SKM-1 (cell line): ENCODE measurements at regions not wholly inside any gene's neighbourhood (a gene's known extent, or its start where the extent isn't known, plus 50 kb on each side); places are given as distances from the start of the nearest gene placed in this dataset.
A peak's percentile ranks its signal among the peaks of the same experiment; 100 is the strongest.

Experiments used
- DNase-seq: peaks from one replicate; lab custom pipeline; 2025; ENCODE audit not compliant: unreplicated experiment; lab: John Stamatoyannopoulos, UW

DNA sequence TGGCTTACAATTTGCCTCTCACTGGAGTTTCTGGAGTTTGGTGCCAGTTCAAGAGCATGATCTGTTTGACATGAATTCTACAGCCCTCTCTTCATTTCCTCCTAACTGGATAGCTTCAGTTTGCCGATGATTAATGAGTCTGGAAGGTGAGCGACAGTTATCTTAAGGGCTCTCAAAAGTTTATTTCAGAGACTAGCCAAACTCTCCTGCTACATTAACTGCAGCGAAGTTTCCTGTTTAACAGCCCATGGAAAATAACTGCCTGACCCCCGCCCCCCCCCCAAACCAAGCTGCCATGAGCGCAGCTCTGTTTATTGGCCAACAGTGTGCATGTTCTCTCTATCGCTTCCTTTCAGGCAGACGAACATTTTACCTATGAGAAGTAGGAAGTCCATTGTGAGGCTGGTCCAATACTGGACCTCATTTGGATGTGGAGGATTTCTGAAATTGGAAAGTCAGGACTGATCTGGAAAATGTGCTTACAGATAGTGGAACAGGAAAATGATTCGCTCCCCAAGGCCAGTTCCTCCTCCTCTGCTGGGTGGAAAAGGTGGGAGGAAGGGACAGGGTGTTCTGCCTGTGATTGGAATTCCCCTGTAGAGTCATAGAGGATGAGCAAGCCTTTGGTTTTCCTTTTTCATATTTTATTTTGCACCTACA, 522.2 kb upstream of the JAG1 start:
- DNase-seq, result no peak

DNA sequence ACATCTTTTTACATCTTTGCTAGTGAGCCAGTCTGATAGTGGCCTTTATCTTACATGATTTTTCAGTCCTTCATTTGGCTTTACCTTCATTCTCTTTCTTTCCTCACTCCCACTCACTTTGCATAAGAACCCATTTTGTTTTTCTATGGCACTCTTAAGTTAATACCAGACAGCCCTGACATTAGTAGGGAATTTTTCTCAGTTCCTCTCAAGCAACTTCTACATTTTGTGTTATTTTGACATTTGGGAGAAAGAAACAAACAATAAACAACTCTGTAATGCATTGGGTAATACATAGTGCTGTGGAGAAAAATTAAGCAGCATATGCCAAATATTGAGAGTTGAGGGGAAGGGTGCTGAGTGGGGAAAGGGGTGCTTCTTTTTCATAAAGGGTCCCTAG, 524.1 kb upstream of the JAG1 start:
- no peak for DNase-seq

DNA sequence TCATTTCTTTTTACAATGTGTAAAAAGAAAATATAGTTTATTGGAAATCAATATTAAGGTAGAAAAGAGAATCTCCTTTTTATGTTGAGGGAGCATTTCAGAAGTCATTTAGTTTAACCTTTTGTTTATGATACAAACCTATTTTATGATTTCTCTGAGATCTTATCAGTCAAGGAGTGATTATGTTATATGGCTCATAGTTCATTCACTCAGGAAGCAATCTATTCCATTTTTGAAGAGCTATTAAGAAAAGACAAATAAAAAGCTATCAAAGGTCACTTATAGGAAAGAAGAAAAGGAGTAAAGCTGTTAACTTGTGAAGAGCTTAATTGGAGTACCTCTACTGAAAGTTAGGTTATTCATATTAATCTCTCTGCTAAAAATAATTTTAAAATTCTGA, 526.6 kb upstream of the JAG1 start:
- no peak for DNase-seq

DNA sequence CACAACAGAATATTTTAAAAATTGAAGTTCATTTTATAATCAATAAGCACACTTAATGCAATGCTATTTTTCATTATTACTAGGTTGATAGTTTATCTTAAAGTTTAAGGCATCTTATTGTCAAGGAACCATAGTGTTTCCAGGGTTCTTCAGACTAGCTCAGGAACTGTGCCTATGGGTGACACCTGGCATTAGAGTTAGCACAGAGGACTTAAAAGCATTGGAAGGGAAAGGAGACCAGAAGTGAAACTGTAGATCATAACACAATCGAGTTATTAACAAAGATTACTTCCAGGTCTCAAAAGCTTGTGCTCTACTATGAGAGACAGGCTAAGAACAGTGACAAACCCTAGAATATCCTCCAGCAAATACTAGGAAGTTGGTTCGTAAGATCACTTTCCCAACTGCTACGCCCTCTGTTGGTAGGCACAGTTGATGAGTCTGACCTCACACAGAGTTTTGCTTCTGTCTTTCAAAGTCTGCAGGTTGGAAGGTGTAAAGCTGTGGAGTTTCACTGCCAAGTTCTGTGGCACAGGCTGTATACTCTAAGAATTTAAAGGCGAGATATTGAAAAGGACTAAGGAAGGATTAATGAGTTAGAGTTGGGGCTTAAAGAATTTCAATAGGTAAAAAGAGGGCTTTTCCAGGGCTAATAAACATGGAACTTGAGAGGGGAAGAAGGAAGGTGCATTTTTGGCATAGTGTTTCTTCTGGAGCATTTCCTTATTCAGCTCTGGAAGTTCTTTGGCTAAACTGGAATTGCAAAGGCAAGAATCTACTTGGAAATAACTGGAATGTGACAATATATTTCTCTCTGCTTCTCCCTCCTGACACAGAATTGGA, 531.3 kb upstream of the JAG1 start:
- peak; percentile 34 for DNase-seq

DNA sequence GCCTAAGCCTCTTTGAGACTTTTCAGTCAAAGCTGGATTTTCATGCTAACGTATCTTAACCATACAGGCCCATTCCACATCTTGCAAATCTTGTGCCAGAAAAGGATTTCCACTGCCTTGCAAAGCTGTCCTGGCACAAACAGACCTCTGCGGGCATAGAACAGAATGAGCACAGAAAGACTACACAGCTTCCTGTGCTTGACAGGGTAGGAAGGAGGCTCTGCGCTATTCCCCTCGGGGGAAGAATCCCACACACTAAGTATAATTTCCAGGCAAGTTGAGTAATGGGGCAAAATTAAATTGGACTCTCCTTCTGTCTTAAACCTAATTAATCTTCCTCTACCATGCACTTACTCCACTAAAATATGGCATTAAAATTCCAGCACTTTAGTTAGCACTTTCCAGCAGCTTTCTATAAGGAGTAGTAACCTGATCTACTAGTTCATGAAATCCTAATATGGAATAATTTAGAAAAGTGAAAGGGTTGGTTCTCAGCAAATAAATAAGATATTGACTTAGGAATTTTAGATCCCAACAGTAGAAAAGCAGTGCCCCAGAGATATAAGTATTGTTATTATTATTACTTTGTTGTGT, 532.1 kb upstream of the JAG1 start:
- DNase-seq, result no peak

DNA sequence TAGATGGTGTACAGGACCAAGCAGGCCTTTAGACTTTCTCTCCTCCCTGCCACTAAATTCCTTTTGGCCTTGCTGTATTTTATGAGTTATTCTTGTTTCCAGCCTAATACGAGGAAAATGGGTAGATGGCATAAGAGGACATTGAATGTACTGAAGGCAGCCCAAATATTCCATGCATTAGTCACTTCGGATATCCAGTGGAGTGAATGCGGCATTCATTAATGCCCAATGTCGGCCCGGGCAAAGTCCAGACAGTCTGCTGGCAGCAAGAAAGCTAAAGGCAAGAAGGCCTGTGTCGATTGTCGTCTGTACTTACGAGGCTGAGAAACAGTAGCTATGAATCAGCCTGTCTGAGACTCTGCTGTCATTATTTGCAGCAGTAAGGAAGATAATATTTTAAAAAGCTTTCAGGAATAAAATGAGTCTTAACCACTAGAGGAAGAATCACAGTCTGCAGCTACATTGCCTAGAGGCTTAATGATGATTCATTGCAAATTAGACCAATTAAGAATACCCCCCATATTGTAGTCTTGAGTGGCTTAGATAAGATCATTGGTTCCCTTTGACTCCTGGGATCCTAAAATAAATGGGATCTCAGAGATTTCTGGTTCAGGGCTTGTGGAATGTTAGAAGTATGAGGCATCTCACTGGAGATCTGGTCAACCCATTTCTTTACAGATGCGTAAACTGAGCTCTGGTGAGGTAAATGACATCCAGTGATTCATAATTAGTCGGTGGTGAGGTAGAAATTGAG, 534.1 kb upstream of the JAG1 start:
- no peak for DNase-seq

DNA sequence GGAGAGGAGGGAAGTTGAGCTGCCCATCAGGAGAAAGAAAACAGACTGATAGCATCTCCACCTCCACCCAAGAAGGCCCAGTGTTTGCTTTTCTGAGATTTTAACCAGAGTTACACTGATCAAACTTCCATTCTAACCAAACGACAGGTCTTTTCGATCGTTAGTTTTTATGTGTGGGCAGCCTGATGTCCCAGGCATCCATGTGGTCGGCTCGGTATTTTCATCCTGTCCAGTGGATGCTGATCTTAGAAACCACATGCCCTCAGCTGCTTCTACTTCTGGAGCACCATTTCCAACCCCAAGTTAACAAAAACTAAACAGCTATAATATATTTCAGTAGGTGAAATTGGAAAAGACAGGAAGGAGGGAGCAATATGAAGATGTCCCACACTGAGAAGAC, 536.8 kb upstream of the JAG1 start:
- DNase-seq, result no peak

DNA sequence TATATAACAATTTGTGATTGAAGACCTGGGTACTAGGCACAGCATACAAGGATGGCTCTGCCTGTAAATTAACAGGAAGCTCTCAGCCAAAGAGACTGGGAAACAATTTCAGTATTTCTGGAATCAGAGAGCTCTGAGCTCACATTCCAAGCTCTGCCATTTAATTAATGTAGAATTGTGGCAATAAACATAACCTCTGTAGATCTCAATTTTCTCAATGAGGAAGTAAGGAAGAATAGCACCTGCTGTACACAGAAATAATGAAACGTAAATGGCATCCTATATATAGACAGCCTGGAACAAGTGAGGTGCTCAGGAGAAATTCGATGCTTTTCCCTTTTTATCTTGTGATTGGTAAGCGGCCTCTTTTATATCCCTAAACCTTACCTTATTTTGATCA, 538.5 kb upstream of the JAG1 start:
- DNase-seq, result no peak

DNA sequence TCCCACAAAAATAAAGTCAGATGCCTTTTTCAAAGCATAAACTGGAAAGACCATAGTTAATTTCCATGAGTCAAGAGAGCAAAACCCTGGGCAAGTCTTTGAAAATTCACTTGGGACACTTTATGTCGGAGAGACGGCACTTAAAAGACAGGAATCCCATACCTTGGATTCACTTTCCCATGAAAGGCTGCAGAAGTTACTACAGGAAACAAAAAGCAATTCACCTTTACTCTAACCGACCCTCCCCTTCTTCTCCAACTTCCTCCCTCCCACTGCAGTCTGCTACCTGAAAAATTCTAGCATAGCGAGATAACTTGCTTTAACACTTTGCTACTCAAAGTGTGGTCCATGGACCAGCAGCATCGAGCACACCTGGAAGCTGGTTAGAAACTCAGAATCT, 539.1 kb upstream of the JAG1 start:
- no peak for DNase-seq

DNA sequence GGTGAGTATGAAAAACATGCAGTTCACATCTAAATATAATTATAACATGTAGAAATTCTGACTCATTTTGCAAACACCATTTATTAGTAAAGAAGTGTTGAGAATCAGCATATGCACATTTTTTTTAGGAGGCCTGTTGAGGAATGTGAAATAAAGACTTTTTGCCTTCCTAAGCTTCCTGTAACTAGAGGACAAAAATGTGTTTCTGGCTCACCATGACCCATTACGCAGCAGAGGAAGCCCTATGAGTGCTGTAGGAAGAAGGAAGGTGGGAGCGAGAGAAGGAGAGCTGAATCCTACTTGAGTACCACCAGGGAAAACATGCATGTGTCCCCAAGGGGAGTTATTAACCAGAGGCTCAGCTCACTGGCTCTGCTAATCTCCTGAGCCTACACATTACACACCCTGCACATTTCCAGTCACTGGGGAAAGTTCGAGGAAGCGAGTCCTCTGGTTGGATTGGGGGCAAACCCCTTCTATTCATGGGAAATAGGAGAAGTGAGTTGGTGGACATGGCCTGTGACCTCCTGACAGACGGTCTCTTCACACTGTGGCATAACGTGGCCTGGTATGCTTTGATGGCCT, 540.5 kb upstream of the JAG1 start:
- no peak for DNase-seq

DNA sequence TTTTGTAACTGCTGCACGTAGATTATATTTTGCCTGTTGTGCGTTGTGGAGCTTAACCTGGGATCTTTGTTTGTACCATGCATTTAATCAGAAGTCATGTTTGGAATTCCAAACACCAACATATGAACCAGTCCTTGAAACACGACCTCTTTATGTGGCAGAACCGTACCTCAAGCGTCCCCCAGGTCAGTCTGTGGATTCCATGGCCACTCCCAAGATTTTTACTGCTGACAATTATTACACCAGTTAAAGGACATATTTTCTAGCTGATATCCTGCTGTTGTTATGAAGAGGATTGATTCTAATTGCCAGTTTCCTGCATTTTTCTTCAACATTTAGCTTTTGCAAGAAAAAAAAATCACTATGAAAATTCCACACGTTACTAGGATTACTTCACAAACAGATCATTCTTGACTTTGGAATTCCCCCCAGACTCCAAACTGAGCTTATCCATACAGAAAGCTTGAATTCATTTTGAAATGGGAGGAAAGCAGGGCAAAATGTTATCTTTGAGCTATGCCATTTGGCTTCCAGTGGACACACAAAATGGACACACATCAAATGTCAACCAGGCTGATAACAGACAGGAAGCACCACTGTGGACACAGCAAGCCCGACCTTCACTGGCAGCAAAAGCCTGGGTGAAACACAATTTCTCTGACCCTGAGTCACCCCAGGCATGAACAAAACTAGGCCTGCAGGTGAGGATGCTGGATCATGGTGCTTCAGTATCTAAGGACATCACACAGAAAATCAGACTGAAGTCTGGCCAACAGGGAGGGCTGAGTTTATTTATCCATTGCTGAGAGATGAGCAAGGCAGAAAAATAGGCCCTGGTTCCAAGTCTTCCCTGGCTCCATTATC, 542.9 kb upstream of the JAG1 start:
- DNase-seq, result no peak

DNA sequence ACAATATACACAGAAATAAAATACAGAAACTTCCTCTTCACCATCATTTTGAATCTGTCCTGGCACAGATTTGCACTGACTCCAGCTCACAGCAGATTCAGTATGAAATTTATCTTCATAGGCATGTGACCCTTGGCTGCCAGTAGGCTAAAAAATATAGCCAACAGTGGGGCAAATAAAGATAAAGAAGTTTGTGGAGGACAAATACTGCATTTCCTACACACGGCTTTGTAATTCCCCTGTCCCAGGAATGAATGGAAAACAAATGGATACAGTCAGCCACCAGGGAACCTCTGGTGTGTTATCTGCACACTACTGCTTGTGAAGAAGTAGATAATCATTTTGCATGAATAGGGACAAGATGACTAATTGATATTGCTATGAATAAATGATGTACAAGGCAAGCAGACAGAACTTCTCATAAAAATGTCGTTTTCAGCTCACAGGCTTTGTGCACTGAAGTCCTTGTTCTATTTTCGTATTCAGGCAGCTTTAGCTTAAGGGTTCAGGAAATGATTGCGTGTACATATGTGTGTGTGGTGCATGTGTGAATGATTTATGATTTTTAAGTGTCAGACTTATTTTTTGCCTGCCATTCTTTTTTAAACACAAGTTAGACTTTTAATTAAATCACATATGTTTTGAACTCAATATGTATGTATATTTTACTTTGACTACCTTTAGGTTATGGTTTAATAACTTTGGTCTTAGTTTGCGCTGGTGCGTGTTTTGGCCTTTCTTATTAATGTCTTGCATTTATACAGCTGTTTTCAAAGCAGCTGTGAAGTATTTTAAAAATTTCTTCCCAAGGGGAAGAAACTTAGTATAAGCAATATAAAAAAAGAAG, 543.8 kb upstream of the JAG1 start:
- no peak for DNase-seq

DNA sequence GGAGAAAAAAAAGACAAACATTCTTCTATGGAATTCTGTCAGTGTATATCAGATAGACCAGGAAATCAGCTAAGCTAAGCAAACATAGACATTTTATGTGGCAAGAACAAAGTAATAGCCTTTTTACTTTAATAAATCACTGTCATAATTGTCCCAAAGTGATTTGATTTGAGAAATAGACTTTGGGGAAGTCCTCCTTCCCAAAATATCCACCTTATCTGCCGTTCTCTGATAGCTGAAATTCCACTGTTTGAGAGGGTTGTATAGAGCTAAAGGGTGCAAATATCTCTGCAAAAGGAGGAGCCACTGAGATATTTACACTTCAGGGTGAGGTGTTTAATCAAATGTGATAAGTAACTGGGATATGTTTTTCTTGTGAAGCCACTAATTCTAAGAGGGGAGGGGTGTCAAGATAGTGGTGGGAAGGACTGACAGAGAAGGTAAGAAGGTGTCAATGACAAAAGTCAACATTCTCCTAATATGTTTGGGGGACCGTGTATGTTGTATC, 544.4 kb upstream of the JAG1 start:
- no peak for DNase-seq

DNA sequence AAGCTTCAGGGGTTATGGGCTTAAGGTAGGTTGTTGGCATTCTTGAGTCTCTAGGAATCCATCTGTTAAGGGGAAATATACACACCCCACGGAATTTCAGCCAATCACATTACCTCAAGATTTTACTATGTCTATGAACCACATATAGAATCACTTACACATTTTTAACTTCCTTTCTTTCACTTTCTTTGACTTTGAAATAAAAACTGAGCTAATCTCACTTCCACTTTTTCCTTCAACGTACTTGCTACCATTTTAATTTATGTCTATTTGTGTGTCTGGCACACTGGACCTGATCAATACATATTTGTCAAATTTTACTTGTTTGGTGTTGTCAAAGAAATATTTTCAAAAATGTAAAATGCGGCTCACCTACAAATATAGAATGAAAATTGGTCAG, 545.4 kb upstream of the JAG1 start:
- DNase-seq, result no peak

DNA sequence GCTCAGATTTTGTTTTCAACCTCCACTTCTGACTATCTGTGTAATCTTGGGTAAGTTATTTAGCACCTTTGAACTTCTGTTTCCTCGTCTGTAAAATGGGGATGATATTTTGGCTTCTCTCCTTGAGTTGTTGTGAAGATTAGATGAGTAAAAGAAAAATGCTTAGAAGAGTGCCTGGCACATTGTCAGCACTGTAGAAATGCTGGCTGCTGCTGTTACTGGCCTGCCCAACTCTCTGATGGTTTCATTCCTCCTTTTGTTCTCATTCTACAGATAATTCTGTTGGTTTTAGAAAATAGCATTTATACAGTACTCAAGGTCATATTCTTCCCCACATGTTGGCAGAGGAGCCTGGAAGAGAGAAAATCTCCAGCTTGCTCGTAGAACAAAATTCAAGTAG, 547.2 kb upstream of the JAG1 start:
- no peak for DNase-seq

DNA sequence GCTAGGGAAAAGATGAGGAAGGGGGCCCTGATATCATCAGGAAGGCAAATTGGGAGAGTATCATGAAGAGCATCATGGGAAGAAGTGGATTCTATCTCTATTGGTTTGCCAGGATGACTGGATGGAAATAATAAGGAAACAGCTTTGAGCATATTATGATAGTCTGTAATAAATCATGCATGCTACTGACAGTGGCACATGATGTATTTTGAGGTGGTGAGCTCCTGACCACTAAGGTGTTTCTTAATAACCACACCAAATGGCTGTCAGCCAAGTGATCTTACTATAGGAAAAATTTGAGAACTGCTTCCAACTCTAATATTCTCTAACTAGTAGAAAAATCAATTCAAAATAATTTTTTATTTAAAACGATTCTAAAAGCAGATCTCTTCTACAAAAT, 548.4 kb upstream of the JAG1 start:
- no peak for DNase-seq

DNA sequence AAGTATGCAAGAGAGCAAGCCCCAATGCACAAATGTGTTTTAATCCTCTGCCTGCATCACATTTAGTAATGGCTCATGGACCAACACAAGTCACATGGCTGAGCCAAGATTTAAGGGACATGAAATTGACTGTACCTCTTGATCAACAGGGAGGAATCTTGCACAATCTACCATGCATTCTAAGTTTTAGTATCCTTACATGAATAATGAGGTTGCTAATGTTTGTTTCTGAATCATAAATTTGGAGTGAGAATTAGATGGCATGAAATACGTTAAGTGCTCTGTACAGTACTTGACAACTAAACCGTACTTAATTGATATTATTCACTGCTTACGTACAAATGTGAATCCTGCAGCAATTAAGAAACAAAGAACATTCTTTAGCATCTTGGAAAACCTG, 553.8 kb upstream of the JAG1 start:
- DNase-seq, result no peak

DNA sequence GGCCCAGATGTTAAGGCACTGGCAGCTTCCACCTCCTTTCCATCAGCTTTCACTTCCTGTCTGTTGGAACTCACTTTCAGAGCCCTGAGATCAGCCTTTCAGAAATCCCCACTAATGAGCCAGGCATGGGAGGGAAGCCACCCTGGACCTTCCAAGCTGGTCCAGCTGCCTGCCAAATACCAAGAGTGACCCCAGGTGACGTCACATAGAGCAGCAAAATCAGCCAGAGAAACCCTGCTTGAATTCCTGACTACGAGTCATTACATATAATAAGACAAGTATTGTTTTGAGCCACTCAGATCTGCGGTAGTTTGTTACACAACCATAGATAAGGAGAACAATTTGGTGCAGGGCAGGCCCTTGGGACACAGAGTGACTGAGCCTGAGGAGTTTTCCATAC, 556.0 kb upstream of the JAG1 start:
- DNase-seq, result no peak

DNA sequence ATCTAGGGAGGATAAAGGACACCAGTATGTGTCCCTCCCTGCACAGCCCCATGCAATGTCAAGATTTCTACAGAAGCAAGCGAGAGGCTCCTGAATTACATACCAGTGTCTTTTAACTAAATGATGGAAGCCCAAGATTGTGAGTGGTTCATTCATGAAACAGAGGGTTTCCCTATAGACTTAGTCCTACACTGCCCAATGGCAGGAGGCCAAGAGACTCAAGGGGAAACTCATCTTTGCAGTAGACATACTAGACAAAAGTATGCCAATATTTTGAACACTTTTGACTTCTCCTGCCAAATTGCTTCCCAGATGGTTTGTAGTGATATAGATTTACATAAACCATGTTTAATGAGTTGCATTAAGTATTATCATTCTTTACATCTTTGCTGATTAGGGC, 557.2 kb upstream of the JAG1 start:
- no peak for DNase-seq
